Neural cell (in vitro differentiated cells): ENCODE measurements at regions not wholly inside any gene's neighbourhood (a gene's known extent, or its start where the extent isn't known, plus 50 kb on each side); places are given as distances from the start of the nearest gene placed in this dataset.

ENCODE experiments used
- CTCF ChIP-seq: fragments of 450-650 bp; IDR thresholded peaks from 2 replicates; pipeline ENCODE4 v1.5.1; 2014; ENCODE audit warnings: antibody characterized with exemption, mild to moderate bottlenecking, moderate library complexity; ENCODE audit not compliant: poor library complexity, severe bottlenecking
- EP300 ChIP-seq: fragments of 450-650 bp; conservative IDR thresholded peaks from 2 replicates; pipeline ENCODE4 v1.6.1; 2014; ENCODE audit warnings: antibody characterized with exemption, mild to moderate bottlenecking, moderate library complexity; ENCODE audit not compliant: poor library complexity, severe bottlenecking
- MXI1 ChIP-seq: fragments of 450-650 bp; conservative IDR thresholded peaks from 2 replicates; pipeline ENCODE4 v1.6.1; 2014; ENCODE audit warnings: antibody characterized with exemption, mild to moderate bottlenecking; ENCODE audit not compliant: poor library complexity, severe bottlenecking
- POLR2AphosphoS5 ChIP-seq: IDR thresholded peaks from 2 replicates; pipeline ENCODE4 v1.6.1; 2012
- SMC3 ChIP-seq: fragments of 450-650 bp; conservative IDR thresholded peaks from 2 replicates; pipeline ENCODE4 v1.6.1; 2014; ENCODE audit warnings: antibody characterized with exemption, mild to moderate bottlenecking, moderate library complexity; ENCODE audit not compliant: poor library complexity

DNA sequence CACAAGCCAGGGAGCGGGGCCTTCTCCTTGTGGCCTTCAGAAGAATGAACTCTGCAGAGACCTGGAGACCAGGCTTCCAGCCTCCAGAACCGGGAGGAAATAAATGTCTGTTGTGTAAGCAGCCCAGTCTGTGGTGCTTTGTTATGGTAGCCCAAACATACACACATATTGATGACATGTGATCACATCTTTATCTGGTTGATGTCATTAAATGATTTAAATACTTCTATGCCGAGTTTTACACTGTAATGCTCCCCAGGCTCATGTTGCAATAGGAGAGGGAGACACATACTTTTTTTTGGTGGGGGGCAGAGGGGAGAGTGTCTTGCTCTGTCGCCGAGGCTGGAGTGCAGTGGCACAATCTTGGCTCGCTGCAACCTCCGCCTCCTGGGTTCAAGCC, 188.0 kb upstream of the IRS2 start:
- no peak for TF ChIP-seq CTCF
- no peak for TF ChIP-seq EP300
- TF ChIP-seq POLR2AphosphoS5, result no peak
- no peak for TF ChIP-seq MXI1
- no peak for TF ChIP-seq SMC3
